Fibroblast of lung (primary cell): ENCODE measurements at regions not wholly inside any gene's neighbourhood (a gene's known extent, or its start where the extent isn't known, plus 50 kb on each side); places are given as distances from the start of the nearest gene placed in this dataset.

Source experiments
- DNase-seq, 2 donors: peaks; one replicate each; pipeline versions ENCODE4 v3.0.0 to v3.0.0-alpha.2; 2010; ENCODE audit warnings: low read depth in 2 of 2
- H2AFZ ChIP-seq: 2 replicates; pipeline ENCODE4 v1.5.1; 2012; ENCODE audit warnings: low read length, control low read depth, inconsistent platforms
- H3K27ac ChIP-seq: 2 replicates; pipeline ENCODE4 v1.5.1; 2011; ENCODE audit warnings: low read length, control low read depth; ENCODE audit not compliant: insufficient read depth
- H3K27me3 ChIP-seq: 2 replicates; pipeline ENCODE4 v1.5.1; 2011; ENCODE audit warnings: mild to moderate bottlenecking, low read length; ENCODE audit not compliant: control insufficient read depth, insufficient read depth
- H3K36me3 ChIP-seq: 2 replicates; pipeline ENCODE4 v1.5.1; 2011; ENCODE audit warnings: low read length; ENCODE audit not compliant: control insufficient read depth, insufficient read depth
- H3K4me1 ChIP-seq: 2 replicates; pipeline ENCODE4 v1.5.1; 2011; ENCODE audit warnings: low read length; ENCODE audit not compliant: control insufficient read depth, insufficient read depth; ENCODE audit errors: extremely low read depth
- H3K4me2 ChIP-seq: 2 replicates; pipeline ENCODE4 v1.5.1; 2011; ENCODE audit warnings: low read length, control low read depth; ENCODE audit not compliant: insufficient read depth; ENCODE audit errors: extremely low read depth
- H3K4me3 ChIP-seq, 4 experiments: fragments of 200-600 bp in 1 of 4; sonication (generic) in 1 of 4; replicated peaks in 1 of 4; 2 replicates each; pipeline ENCODE4 v1.5.1; 2011 to 2016; ENCODE audit warnings: low read length in 4 of 4, low read depth in 3 of 4, mild to moderate bottlenecking in 3 of 4, control low read depth in 2 of 4, inconsistent platforms in 1 of 4, mixed read lengths in 1 of 4; ENCODE audit not compliant: insufficient read depth in 1 of 4; ENCODE audit errors: control extremely low read depth in 1 of 4
- H3K79me2 ChIP-seq: 2 replicates; pipeline ENCODE4 v1.5.1; 2012; ENCODE audit warnings: mild to moderate bottlenecking, low read length, inconsistent platforms; ENCODE audit not compliant: control insufficient read depth, insufficient read depth
- H3K9ac ChIP-seq: 2 replicates; pipeline ENCODE4 v1.5.1; 2011; ENCODE audit warnings: mild to moderate bottlenecking, low read length, control low read depth; ENCODE audit not compliant: insufficient read depth
- H3K9me3 ChIP-seq: 2 replicates; pipeline ENCODE4 v1.5.1; 2012; ENCODE audit warnings: low read depth, low read length; ENCODE audit not compliant: control insufficient read depth, insufficient read depth
- H4K20me1 ChIP-seq: 2 replicates; pipeline ENCODE4 v1.5.1; 2011; ENCODE audit warnings: low read length; ENCODE audit not compliant: control insufficient read depth, insufficient read depth; ENCODE audit errors: extremely low read depth
- EZH2 ChIP-seq: IDR thresholded peaks from 2 replicates; pipeline ENCODE4 v1.5.1; 2012; ENCODE audit warnings: low read length, control low read depth, mild to moderate bottlenecking; ENCODE audit errors: missing control alignments
- TF ChIP-seq, protein P1 (sequence below), 2 donors: IDR thresholded peaks in 1 of 2; conservative IDR thresholded peaks in 1 of 2; 1 replicate in 1 of 2; 2 replicates in 1 of 2; pipeline ENCODE4 v1.5.1; 2011 to 2012; ENCODE audit warnings: low read length in 2 of 2, control low read depth in 1 of 2, inconsistent platforms in 1 of 2, low read depth in 1 of 2, mild to moderate bottlenecking in 1 of 2

DNA sequence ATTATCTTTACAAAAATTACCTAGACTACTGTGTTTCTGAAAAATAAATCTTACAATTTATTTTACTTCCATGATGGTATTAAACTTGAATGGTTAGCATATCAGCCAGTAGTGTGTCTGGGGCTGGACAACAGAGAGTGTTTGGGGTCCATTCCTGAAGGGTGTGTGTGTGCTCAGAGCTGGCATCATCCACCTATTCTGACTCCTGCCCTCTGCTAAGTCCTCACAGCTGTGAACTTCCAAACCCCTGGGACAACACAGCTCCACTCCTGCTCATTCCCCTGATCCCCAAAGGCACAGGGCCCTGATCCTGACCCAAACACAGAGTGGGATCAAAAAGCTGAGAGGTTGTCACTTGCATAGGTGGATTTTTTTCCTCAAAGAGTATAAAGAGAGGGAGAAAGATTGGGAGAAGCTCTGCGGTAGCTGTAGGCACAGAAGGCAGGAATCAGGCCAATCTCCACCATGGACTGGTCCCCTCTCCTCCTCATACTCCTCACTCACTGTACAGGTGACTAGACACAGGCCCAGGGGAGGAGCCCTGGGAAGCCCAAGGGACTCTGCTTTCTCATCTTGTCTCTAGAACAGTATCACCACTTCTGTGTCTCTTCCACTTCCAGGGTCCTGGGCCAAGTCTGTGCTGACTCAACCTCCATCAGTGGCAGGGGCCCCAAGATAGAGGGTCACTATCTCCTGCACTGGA, 55.7 kb upstream of the TOP3B start:
- no peaks in the 10 kb centered on the region for H3K36me3 ChIP-seq
- peaks cover 4% of the 10 kb centered on the region for H3K27me3 ChIP-seq
- H3K27ac ChIP-seq: no peak overlapping the region
- H3K9me3 ChIP-seq: no peaks in the 10 kb centered on the region
- DNase-seq: peak in 1 of 2 donors; percentile 30
- no peaks in the 10 kb centered on the region for H3K79me2 ChIP-seq
- no peak overlapping the region for H3K9ac ChIP-seq
- no peak overlapping the region for H3K4me3 ChIP-seq
- no peak for TF ChIP-seq EZH2
- TF ChIP-seq, protein P1, sequence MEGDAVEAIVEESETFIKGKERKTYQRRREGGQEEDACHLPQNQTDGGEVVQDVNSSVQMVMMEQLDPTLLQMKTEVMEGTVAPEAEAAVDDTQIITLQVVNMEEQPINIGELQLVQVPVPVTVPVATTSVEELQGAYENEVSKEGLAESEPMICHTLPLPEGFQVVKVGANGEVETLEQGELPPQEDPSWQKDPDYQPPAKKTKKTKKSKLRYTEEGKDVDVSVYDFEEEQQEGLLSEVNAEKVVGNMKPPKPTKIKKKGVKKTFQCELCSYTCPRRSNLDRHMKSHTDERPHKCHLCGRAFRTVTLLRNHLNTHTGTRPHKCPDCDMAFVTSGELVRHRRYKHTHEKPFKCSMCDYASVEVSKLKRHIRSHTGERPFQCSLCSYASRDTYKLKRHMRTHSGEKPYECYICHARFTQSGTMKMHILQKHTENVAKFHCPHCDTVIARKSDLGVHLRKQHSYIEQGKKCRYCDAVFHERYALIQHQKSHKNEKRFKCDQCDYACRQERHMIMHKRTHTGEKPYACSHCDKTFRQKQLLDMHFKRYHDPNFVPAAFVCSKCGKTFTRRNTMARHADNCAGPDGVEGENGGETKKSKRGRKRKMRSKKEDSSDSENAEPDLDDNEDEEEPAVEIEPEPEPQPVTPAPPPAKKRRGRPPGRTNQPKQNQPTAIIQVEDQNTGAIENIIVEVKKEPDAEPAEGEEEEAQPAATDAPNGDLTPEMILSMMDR (conservative IDR thresholded peaks at IDR 0.05 in 1 of 2, IDR thresholded peaks at IDR 0.05 in 1 of 2; ENCODE audit: low read depth in 1 of 2, low read length in 2 of 2): no peak
- H4K20me1 ChIP-seq: no peaks in the 10 kb centered on the region
- peaks cover 5% of the 10 kb centered on the region for H3K4me1 ChIP-seq
- H2AFZ ChIP-seq: no peak overlapping the region
- no peak overlapping the region for H3K4me2 ChIP-seq

DNA sequence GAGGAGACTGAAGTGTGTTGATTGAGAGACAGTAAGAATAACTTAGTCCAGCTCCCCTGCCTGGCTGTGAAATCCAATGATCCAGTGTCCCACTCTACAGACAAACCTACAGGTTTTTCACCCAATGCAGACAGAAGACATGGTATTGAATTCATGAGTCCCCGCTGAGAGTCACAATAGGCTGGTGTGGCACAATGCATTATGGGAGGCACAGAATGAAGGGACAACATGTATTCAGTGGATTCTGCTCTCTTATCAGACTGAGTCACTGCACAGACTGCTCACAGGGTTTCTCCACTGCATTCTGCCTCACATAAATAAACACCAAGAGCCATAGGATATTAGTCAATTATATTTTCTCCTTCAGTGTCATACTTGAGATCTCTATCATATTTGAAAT, 55.2 kb upstream of the TOP3B start:
- Histone ChIP-seq H3K4me2 (no peak overlapping the region), H3K9me3 (no peaks in the 10 kb centered on the region), H3K27ac (no peak overlapping the region), H2AFZ (peak overlapping the region; percentile 35), H3K4me3 (no peak overlapping the region), H3K9ac (no peak overlapping the region), H3K4me1 (peaks cover 5% of the 10 kb centered on the region), H4K20me1 (no peaks in the 10 kb centered on the region), H3K27me3 (peaks cover 4% of the 10 kb centered on the region), H3K36me3 (no peaks in the 10 kb centered on the region), H3K79me2 (no peaks in the 10 kb centered on the region)
- TF ChIP-seq EZH2: no peak
- TF ChIP-seq, protein P1 (conservative IDR thresholded peaks at IDR 0.05 in 1 of 2, IDR thresholded peaks at IDR 0.05 in 1 of 2; ENCODE audit: low read depth in 1 of 2, low read length in 2 of 2): no peak
- DNase-seq: peak; percentile 59 to 70

DNA sequence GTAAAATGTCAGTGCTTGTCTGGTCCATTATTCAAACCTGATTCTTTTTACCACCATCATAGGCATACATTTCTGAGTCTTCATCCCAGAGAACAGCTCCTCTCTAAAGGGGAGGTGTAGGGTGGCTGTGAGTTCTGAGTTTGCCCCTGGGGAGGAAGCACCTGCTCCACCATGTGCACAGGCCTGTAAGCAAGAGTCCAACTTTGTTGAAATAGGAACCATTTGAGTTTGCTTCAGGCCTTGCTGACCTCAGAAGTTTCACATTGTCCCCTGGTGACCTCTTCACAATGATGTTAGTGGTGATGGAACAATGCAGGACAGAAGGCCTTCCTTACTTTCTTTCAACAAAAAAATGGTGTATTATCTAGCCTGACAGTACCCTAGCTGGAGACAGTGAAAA, 54.6 kb upstream of the TOP3B start:
- no peak for DNase-seq
- H3K79me2 ChIP-seq: no peaks in the 10 kb centered on the region
- H3K9me3 ChIP-seq: no peaks in the 10 kb centered on the region
- no peak overlapping the region for H2AFZ ChIP-seq
- H3K4me2 ChIP-seq: no peak overlapping the region
- peaks cover 8% of the 10 kb centered on the region for H3K27me3 ChIP-seq
- H4K20me1 ChIP-seq: no peaks in the 10 kb centered on the region
- no peaks in the 10 kb centered on the region for H3K36me3 ChIP-seq
- TF ChIP-seq, protein P1 (conservative IDR thresholded peaks at IDR 0.05 in 1 of 2, IDR thresholded peaks at IDR 0.05 in 1 of 2; ENCODE audit: low read depth in 1 of 2, low read length in 2 of 2): no peak
- TF ChIP-seq EZH2: no peak
- H3K4me1 ChIP-seq: peaks cover 5% of the 10 kb centered on the region
- no peak overlapping the region for H3K4me3 ChIP-seq
- no peak overlapping the region for H3K9ac ChIP-seq
- H3K27ac ChIP-seq: no peak overlapping the region
